ENCODE measurements at regions not wholly inside any gene's neighbourhood (a gene's known extent, or its start where the extent isn't known, plus 50 kb on each side); places are given as distances from the start of the nearest gene placed in this dataset.
"Not testable (repeated sequence)": the region's sequence is repeated elsewhere in the genome, so short reads cannot be mapped to it uniquely, and the experiment has no call there.

- not testable (repeated sequence) for DNase-seq (ENCODE audit: low spot score)
Measured at GRCh38 chr9:65454034-65454433, 169.0 kb upstream of the FOXD4L5 start.

- DNase-seq (ENCODE audit: low spot score) = not testable (repeated sequence)
Measured at GRCh38 chr9:65449886-65450610, 165.0 kb upstream of the FOXD4L5 start.

- no peak for DNase-seq (ENCODE audit: low spot score)
Measured at GRCh38 chr9:65449423-65449822, 164.4 kb upstream of the FOXD4L5 start.

GRCh38 chr9:65447146-65447545 lies 162.1 kb upstream of the FOXD4L5 start:
- not testable (repeated sequence) for DNase-seq (ENCODE audit: low spot score)

GRCh38 chr9:65445991-65446390 lies 161.0 kb upstream of the FOXD4L5 start:
- not testable (repeated sequence) for DNase-seq (ENCODE audit: low spot score)

- DNase-seq (ENCODE audit: low spot score) = no peak
Measured at GRCh38 chr9:65444943-65445342, 159.9 kb upstream of the FOXD4L5 start.

GRCh38 chr9:65442116-65442515 lies 157.1 kb upstream of the FOXD4L5 start:
- not testable (repeated sequence) for DNase-seq (ENCODE audit: low spot score)

GRCh38 chr9:65441324-65441920 lies 156.4 kb upstream of the FOXD4L5 start:
- DNase-seq (ENCODE audit: low spot score) = not testable (repeated sequence)

- DNase-seq (ENCODE audit: low spot score) = no peak
Measured at GRCh38 chr9:65437724-65438123, 152.7 kb upstream of the FOXD4L5 start.

GRCh38 chr9:65435464-65435863 lies 150.5 kb upstream of the FOXD4L5 start:
- no peak for DNase-seq (ENCODE audit: low spot score)

- DNase-seq (ENCODE audit: low spot score) = no peak
Measured at GRCh38 chr9:65432722-65433323, 147.8 kb upstream of the FOXD4L5 start.

- DNase-seq (ENCODE audit: low spot score) = no peak
Measured at GRCh38 chr9:65432051-65432450, 147.0 kb upstream of the FOXD4L5 start.

- no peak for DNase-seq (ENCODE audit: low spot score)
Measured at GRCh38 chr9:65430221-65430620, 145.2 kb upstream of the FOXD4L5 start.

- not testable (repeated sequence) for DNase-seq (ENCODE audit: low spot score)
Measured at GRCh38 chr9:65427361-65427760, 142.4 kb upstream of the FOXD4L5 start.

GRCh38 chr9:65426813-65427212 lies 141.8 kb upstream of the FOXD4L5 start:
- not testable (repeated sequence) for DNase-seq (ENCODE audit: low spot score)

- DNase-seq (ENCODE audit: low spot score) = no peak
Measured at GRCh38 chr9:65426231-65426630, 141.2 kb upstream of the FOXD4L5 start.

GRCh38 chr9:65425183-65425582 lies 140.2 kb upstream of the FOXD4L5 start:
- not testable (repeated sequence) for DNase-seq (ENCODE audit: low spot score)

GRCh38 chr9:65424437-65424984 lies 139.5 kb upstream of the FOXD4L5 start:
- not testable (repeated sequence) for DNase-seq (ENCODE audit: low spot score)

- not testable (repeated sequence) for DNase-seq (ENCODE audit: low spot score)
Measured at GRCh38 chr9:65423691-65424436, 138.9 kb upstream of the FOXD4L5 start.

GRCh38 chr9:65422966-65423690 lies 138.1 kb upstream of the FOXD4L5 start:
- DNase-seq (ENCODE audit: low spot score) = not testable (repeated sequence)

- not testable (repeated sequence) for DNase-seq (ENCODE audit: low spot score)
Measured at GRCh38 chr9:65421486-65421885, 136.5 kb upstream of the FOXD4L5 start.
